Hepatocyte (in vitro differentiated cells): ENCODE measurements at regions not wholly inside any gene's neighbourhood (a gene's known extent, or its start where the extent isn't known, plus 50 kb on each side); places are given as distances from the start of the nearest gene placed in this dataset.

Experiments used
- EZH2phosphoT487 ChIP-seq: fragments of 200-600 bp; sonication (generic); IDR thresholded peaks from one replicate; pipeline ENCODE4 v1.6.1; 2018; ENCODE audit warnings: antibody characterized with exemption, mild to moderate bottlenecking, low read depth, moderate library complexity; ENCODE audit not compliant: unreplicated experiment, severe bottlenecking
- TF ChIP-seq, protein P1 (sequence below): fragments of 200-600 bp; sonication (generic); IDR thresholded peaks from 2 replicates; pipeline ENCODE4 v1.5.1; 2016; ENCODE audit warnings: antibody characterized with exemption, mild to moderate bottlenecking; ENCODE audit not compliant: poor library complexity

DNA sequence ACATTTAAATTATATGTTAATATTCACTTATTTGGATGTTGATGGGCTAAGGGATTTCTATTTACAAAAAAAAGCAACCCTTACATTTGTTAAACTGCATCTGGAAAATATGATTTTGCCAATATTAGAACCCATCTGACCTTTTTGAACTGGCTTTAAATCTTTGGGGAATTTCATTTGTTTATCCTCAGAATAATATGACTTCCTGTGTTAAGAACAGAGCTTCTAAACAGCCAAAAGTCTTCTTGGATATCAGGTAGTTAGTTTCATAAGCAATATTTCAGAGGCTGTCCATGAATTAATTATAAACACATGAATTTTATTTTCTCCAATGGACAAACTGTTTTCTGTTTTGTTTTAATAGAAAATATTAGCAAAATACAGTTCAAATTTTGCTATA, 301.9 kb upstream of the AGTR1 start:
- TF ChIP-seq, protein P1, sequence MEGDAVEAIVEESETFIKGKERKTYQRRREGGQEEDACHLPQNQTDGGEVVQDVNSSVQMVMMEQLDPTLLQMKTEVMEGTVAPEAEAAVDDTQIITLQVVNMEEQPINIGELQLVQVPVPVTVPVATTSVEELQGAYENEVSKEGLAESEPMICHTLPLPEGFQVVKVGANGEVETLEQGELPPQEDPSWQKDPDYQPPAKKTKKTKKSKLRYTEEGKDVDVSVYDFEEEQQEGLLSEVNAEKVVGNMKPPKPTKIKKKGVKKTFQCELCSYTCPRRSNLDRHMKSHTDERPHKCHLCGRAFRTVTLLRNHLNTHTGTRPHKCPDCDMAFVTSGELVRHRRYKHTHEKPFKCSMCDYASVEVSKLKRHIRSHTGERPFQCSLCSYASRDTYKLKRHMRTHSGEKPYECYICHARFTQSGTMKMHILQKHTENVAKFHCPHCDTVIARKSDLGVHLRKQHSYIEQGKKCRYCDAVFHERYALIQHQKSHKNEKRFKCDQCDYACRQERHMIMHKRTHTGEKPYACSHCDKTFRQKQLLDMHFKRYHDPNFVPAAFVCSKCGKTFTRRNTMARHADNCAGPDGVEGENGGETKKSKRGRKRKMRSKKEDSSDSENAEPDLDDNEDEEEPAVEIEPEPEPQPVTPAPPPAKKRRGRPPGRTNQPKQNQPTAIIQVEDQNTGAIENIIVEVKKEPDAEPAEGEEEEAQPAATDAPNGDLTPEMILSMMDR = no peak
- TF ChIP-seq EZH2phosphoT487 = no peak
